Astrocyte (in vitro differentiated cells and primary cell): ENCODE measurements at regions not wholly inside any gene's neighbourhood (a gene's known extent, or its start where the extent isn't known, plus 50 kb on each side); places are given as distances from the start of the nearest gene placed in this dataset.

Experiments
- DNase-seq: peaks from one replicate; pipeline ENCODE4 v3.0.0-alpha.2; 2010; ENCODE audit warnings: low read depth
- FAIRE-seq: peaks from 2 replicates; lab custom pipeline; 2011; peaks lifted over from hg19 to GRCh38; lab: Jason Lieb, UNC
- H2AFZ ChIP-seq: 2 replicates; pipeline ENCODE4 v1.6.0; 2012; ENCODE audit warnings: low read depth, low read length, inconsistent platforms
- H3K27ac ChIP-seq: 2 replicates; pipeline ENCODE4 v1.5.1; 2011; ENCODE audit warnings: low read depth, low read length, inconsistent platforms
- H3K27me3 ChIP-seq: 2 replicates; pipeline ENCODE4 v1.6.0; 2011; ENCODE audit warnings: low read length, inconsistent platforms; ENCODE audit not compliant: insufficient read depth
- H3K36me3 ChIP-seq: 2 replicates; pipeline ENCODE4 v1.5.1; 2011; ENCODE audit warnings: low read length, inconsistent platforms; ENCODE audit not compliant: insufficient read depth
- H3K4me1 ChIP-seq: 2 replicates; pipeline ENCODE4 v1.5.1; 2011; ENCODE audit warnings: low read length, inconsistent platforms; ENCODE audit not compliant: insufficient read depth
- H3K4me2 ChIP-seq: 2 replicates; pipeline ENCODE4 v1.6.0; 2012; ENCODE audit warnings: low read length, inconsistent platforms
- H3K4me3 ChIP-seq: 2 replicates; pipeline ENCODE4 v1.5.1; 2011; ENCODE audit warnings: low read depth, mild to moderate bottlenecking, low read length, inconsistent platforms; ENCODE audit not compliant: insufficient read depth
- H3K79me2 ChIP-seq: 2 replicates; pipeline ENCODE4 v1.6.0; 2012; ENCODE audit warnings: mild to moderate bottlenecking, low read length, inconsistent platforms; ENCODE audit not compliant: insufficient read depth
- H3K9ac ChIP-seq: 2 replicates; pipeline ENCODE4 v1.6.0; 2012; ENCODE audit warnings: mild to moderate bottlenecking, low read length, inconsistent platforms
- H3K9me3 ChIP-seq: 2 replicates; pipeline ENCODE4 v1.5.1; 2012; ENCODE audit warnings: low read depth, mild to moderate bottlenecking, low read length, inconsistent platforms; ENCODE audit not compliant: insufficient read depth
- H4K20me1 ChIP-seq: 2 replicates; pipeline ENCODE4 v1.6.0; 2012; ENCODE audit warnings: low read length, inconsistent platforms; ENCODE audit not compliant: insufficient read depth
- H3K27ac Mint-ChIP-seq: one replicate; pipeline ENCODE4 v1.8.0; 2021; ENCODE audit warnings: mild to moderate bottlenecking, mixed read lengths; ENCODE audit not compliant: unreplicated experiment
- H3K27me3 Mint-ChIP-seq: one replicate; pipeline ENCODE4 v1.8.0; 2021; ENCODE audit warnings: low read depth, mixed read lengths; ENCODE audit not compliant: unreplicated experiment
- H3K36me3 Mint-ChIP-seq: one replicate; pipeline ENCODE4 v1.8.0; 2021; ENCODE audit warnings: low read depth, mixed read lengths; ENCODE audit not compliant: unreplicated experiment
- H3K4me1 Mint-ChIP-seq: one replicate; pipeline ENCODE4 v1.8.0; 2021; ENCODE audit warnings: low read depth, mixed read lengths; ENCODE audit not compliant: unreplicated experiment
- H3K4me3 Mint-ChIP-seq: one replicate; pipeline ENCODE4 v1.8.0; 2021; ENCODE audit warnings: mild to moderate bottlenecking, moderate library complexity, mixed read lengths; ENCODE audit not compliant: unreplicated experiment
- H3K9me3 Mint-ChIP-seq: one replicate; pipeline ENCODE4 v1.8.0; 2021; ENCODE audit warnings: mild to moderate bottlenecking, mixed read lengths; ENCODE audit not compliant: unreplicated experiment
- CTCF ChIP-seq: IDR thresholded peaks from 2 replicates; pipeline ENCODE4 v1.5.1; 2011; ENCODE audit warnings: low read depth, mild to moderate bottlenecking, inconsistent platforms, low read length, moderate library complexity; ENCODE audit not compliant: insufficient read depth
- EZH2 ChIP-seq: IDR thresholded peaks from 2 replicates; pipeline ENCODE4 v1.6.1; 2012; ENCODE audit warnings: mild to moderate bottlenecking, low read length, inconsistent platforms; ENCODE audit not compliant: insufficient read depth

- H3K27me3 ChIP-seq = no peaks in the 10 kb centered on the region
- no peak overlapping the region for H3K27ac ChIP-seq
- no peak overlapping the region for H3K27ac Mint-ChIP-seq
- TF ChIP-seq CTCF (no peak), EZH2 (no peak)
- no peaks in the 10 kb centered on the region for H3K36me3 ChIP-seq
- no peaks in the 10 kb centered on the region for H3K36me3 Mint-ChIP-seq
- no peaks in the 10 kb centered on the region for H3K9me3 ChIP-seq
- no peaks in the 10 kb centered on the region for H4K20me1 ChIP-seq
- H2AFZ ChIP-seq = no peak overlapping the region
- no peaks in the 10 kb centered on the region for H3K79me2 ChIP-seq
- no peaks in the 10 kb centered on the region for H3K4me1 ChIP-seq
- no peak overlapping the region for H3K4me3 ChIP-seq
- no peak overlapping the region for H3K9ac ChIP-seq
- no peak overlapping the region for H3K4me2 ChIP-seq
- H3K4me3 Mint-ChIP-seq = peak overlapping the region; percentile 9
- no peak for FAIRE-seq
- no peak for DNase-seq
- peaks cover 4% of the 10 kb centered on the region for H3K9me3 Mint-ChIP-seq
- no peaks in the 10 kb centered on the region for H3K4me1 Mint-ChIP-seq
- no peaks in the 10 kb centered on the region for H3K27me3 Mint-ChIP-seq
Measured at GRCh38 chr4:104866809-104867208, 279.9 kb upstream of the TET2 start.

- Histone ChIP-seq H2AFZ (no peak overlapping the region), H3K36me3 (no peaks in the 10 kb centered on the region), H4K20me1 (no peaks in the 10 kb centered on the region), H3K4me1 (no peaks in the 10 kb centered on the region), H3K27ac (no peak overlapping the region), H3K27me3 (no peaks in the 10 kb centered on the region), H3K9me3 (no peaks in the 10 kb centered on the region), H3K79me2 (no peaks in the 10 kb centered on the region), H3K4me2 (no peak overlapping the region), H3K4me3 (no peak overlapping the region), H3K9ac (no peak overlapping the region)
- Mint-ChIP-seq H3K4me3 (no peak overlapping the region), H3K27me3 (no peaks in the 10 kb centered on the region), H3K4me1 (no peaks in the 10 kb centered on the region), H3K27ac (no peak overlapping the region), H3K36me3 (no peaks in the 10 kb centered on the region), H3K9me3 (no peaks in the 10 kb centered on the region)
- FAIRE-seq (no peak), DNase-seq (no peak)
- TF ChIP-seq CTCF = no peak
- no peak for TF ChIP-seq EZH2
Measured at GRCh38 chr4:104868533-104868932, 278.1 kb upstream of the TET2 start.

- no peak overlapping the region for H3K4me2 ChIP-seq
- H3K9me3 ChIP-seq = no peaks in the 10 kb centered on the region
- no peak overlapping the region for H3K27ac ChIP-seq
- TF ChIP-seq EZH2 = no peak
- TF ChIP-seq CTCF = no peak
- H3K79me2 ChIP-seq = no peaks in the 10 kb centered on the region
- no peaks in the 10 kb centered on the region for H3K36me3 ChIP-seq
- DNase-seq (no peak), FAIRE-seq (no peak)
- no peaks in the 10 kb centered on the region for H4K20me1 ChIP-seq
- no peaks in the 10 kb centered on the region for H3K4me1 ChIP-seq
- no peaks in the 10 kb centered on the region for H3K4me1 Mint-ChIP-seq
- no peak overlapping the region for H3K4me3 Mint-ChIP-seq
- no peak overlapping the region for H3K27ac Mint-ChIP-seq
- no peaks in the 10 kb centered on the region for H3K36me3 Mint-ChIP-seq
- H3K4me3 ChIP-seq = no peak overlapping the region
- H3K27me3 Mint-ChIP-seq = no peaks in the 10 kb centered on the region
- no peak overlapping the region for H2AFZ ChIP-seq
- no peaks in the 10 kb centered on the region for H3K9me3 Mint-ChIP-seq
- no peak overlapping the region for H3K9ac ChIP-seq
- H3K27me3 ChIP-seq = no peaks in the 10 kb centered on the region
Measured at GRCh38 chr4:104868958-104869357, 277.7 kb upstream of the TET2 start.
